GM12878 (cell line): ENCODE measurements at regions not wholly inside any gene's neighbourhood (a gene's known extent, or its start where the extent isn't known, plus 50 kb on each side); places are given as distances from the start of the nearest gene placed in this dataset.

Source experiments
- ATAC-seq: fragments of 200-7000 bp; cut with Tn5 transposase; 3 replicates; pipeline ENCODE4 v1.9.1; 2020; ENCODE audit warnings: mild to moderate bottlenecking, moderate library complexity
- BruUV-seq: library from RNA; stranded (reverse); fragments of 400-500 nt; replicated peaks from 2 replicates; lab custom pipeline; 2021; lab: Mats Ljungman, UMichigan
- CTCF ChIA-PET: fragments of 300-600 bp; sonication (Branson Sonifier 250); formaldehyde crosslinking; extraction: SDS; loops from one replicate; lab custom pipeline; 2021; ENCODE audit warnings: inconsistent platforms; lab: Yijun Ruan, JAX
- POLR2A ChIA-PET: fragments of 350-600 bp; formaldehyde crosslinking; extraction: SDS; loops from one replicate; lab custom pipeline; 2021; ENCODE audit warnings: inconsistent platforms; lab: Charles Lee
- RAD21 ChIA-PET: fragments of 300-600 bp; sonication (Branson Sonifier 250); formaldehyde crosslinking; loops from one replicate; lab custom pipeline; 2023; ENCODE audit warnings: antibody characterized with exemption; ENCODE audit not compliant: unreplicated experiment; lab: Charles Lee
- SMC1A ChIA-PET: fragments of 300-600 bp; sonication (Branson Sonifier 250); formaldehyde crosslinking; loops from one replicate; lab custom pipeline; 2023; ENCODE audit not compliant: unreplicated experiment, uncharacterized antibody; lab: Charles Lee
- DNase-seq: peaks from one replicate; pipeline ENCODE4 v3.0.0-alpha.2; 2011; ENCODE audit warnings: low read depth, low spot score
- FAIRE-seq: peaks from 3 replicates; lab custom pipeline; 2011; peaks lifted over from hg19 to GRCh38; lab: Jason Lieb, UNC
- H2AFZ ChIP-seq: 2 replicates; pipeline ENCODE4 v1.6.0; 2011; ENCODE audit warnings: low read depth, low read length, control low read depth; ENCODE audit not compliant: control insufficient read depth
- H3K27ac ChIP-seq: 2 replicates; pipeline ENCODE4 v1.5.1; 2011; ENCODE audit warnings: control low read depth; ENCODE audit not compliant: control insufficient read depth, insufficient read depth
- H3K27me3 ChIP-seq, 2 experiments: replicated peaks in 1 of 2; 2 replicates each; pipeline versions ENCODE4 v1.6.0 to v1.6.1; 2011; ENCODE audit warnings: low read length in 1 of 2; ENCODE audit not compliant: control insufficient read depth in 2 of 2, insufficient read depth in 2 of 2
- H3K36me3 ChIP-seq, 2 experiments: 2 replicates each; pipeline ENCODE4 v1.5.1; 2011; ENCODE audit warnings: low read length in 1 of 2; ENCODE audit not compliant: control insufficient read depth in 2 of 2, insufficient read depth in 2 of 2
- H3K4me1 ChIP-seq: 2 replicates; pipeline ENCODE4 v1.6.1; 2011; ENCODE audit warnings: mild to moderate bottlenecking, low read length, moderate library complexity, mixed read lengths; ENCODE audit not compliant: control insufficient read depth, insufficient read depth
- H3K4me2 ChIP-seq: 2 replicates; pipeline ENCODE4 v1.6.0; 2011; ENCODE audit warnings: control low read depth; ENCODE audit not compliant: control insufficient read depth, insufficient read depth
- H3K4me3 ChIP-seq: fragments of 200-600 bp; sonication (generic); 2 replicates; pipeline ENCODE4 v1.5.1; 2016
- H3K79me2 ChIP-seq: 2 replicates; pipeline ENCODE4 v1.6.0; 2011; ENCODE audit warnings: low read length; ENCODE audit not compliant: control insufficient read depth, insufficient read depth
- H3K9ac ChIP-seq: 2 replicates; pipeline ENCODE4 v1.8.0; 2011; ENCODE audit warnings: low read length, control low read depth, mixed read lengths; ENCODE audit not compliant: control insufficient read depth, insufficient read depth
- H3K9me3 ChIP-seq: replicated peaks from 3 replicates; pipeline ENCODE4 v1.5.1; 2011; ENCODE audit warnings: mild to moderate bottlenecking, low read length; ENCODE audit not compliant: control insufficient read depth, insufficient read depth
- H4K20me1 ChIP-seq: 2 replicates; pipeline ENCODE4 v1.6.0; 2011; ENCODE audit not compliant: control insufficient read depth, insufficient read depth
- BRCA1 ChIP-seq: IDR thresholded peaks from 2 replicates; pipeline ENCODE4 v1.6.1; 2011; ENCODE audit warnings: low read depth, low read length, improper control_type of control experiment
- CHD4 ChIP-seq: fragments of 200-600 bp; sonication (generic); IDR thresholded peaks from 2 replicates; pipeline ENCODE4 v1.6.1; 2016; ENCODE audit warnings: mild to moderate bottlenecking
- ETV6 ChIP-seq, 2 experiments: fragments of 450-650 bp in 1 of 2; IDR thresholded peaks in 1 of 2; conservative IDR thresholded peaks in 1 of 2; 2 replicates each; pipeline ENCODE4 v1.6.1; 2014; ENCODE audit warnings: antibody characterized with exemption in 1 of 2, borderline replicate concordance in 1 of 2, low read depth in 1 of 2, mild to moderate bottlenecking in 1 of 2, moderate library complexity in 1 of 2
- FOS ChIP-seq: IDR thresholded peaks from 3 replicates; pipeline ENCODE4 v1.6.1; 2011; ENCODE audit warnings: borderline replicate concordance; ENCODE audit not compliant: insufficient read length; ENCODE audit errors: extremely low read depth
- HDGF ChIP-seq: fragments of 450-650 bp; IDR thresholded peaks from 2 replicates; pipeline ENCODE4 v1.6.1; 2016; ENCODE audit warnings: antibody characterized with exemption
- LARP7 ChIP-seq: fragments of 450-650 bp; IDR thresholded peaks from 2 replicates; pipeline ENCODE4 v1.6.1; 2017; ENCODE audit warnings: mild to moderate bottlenecking
- POLR2A ChIP-seq: IDR thresholded peaks from 2 replicates; pipeline ENCODE4 v1.6.1; 2011; ENCODE audit warnings: low read depth, mild to moderate bottlenecking, low read length
- RAD21 ChIP-seq: IDR thresholded peaks from 2 replicates; pipeline ENCODE4 v1.6.1; 2011; ENCODE audit warnings: mild to moderate bottlenecking, low read depth, low read length, moderate library complexity; ENCODE audit not compliant: insufficient read depth
- RBBP5 ChIP-seq: fragments of 200-600 bp; sonication (generic); conservative IDR thresholded peaks from 2 replicates; pipeline ENCODE4 v1.6.1; 2016
- SMAD5 ChIP-seq: IDR thresholded peaks from 2 replicates; pipeline ENCODE4 v1.6.1; 2016; ENCODE audit warnings: antibody characterized with exemption, low read depth
- SREBF2 ChIP-seq: IDR thresholded peaks from 2 replicates; pipeline ENCODE4 v1.6.1; 2012; ENCODE audit warnings: mild to moderate bottlenecking, low read length
- TAF1 ChIP-seq: IDR thresholded peaks from 2 replicates; pipeline ENCODE4 v1.6.1; 2011; ENCODE audit warnings: mild to moderate bottlenecking, low read depth, low read length, borderline replicate concordance
- TCF7 ChIP-seq: IDR thresholded peaks from 2 replicates; pipeline ENCODE4 v1.6.1; 2014; ENCODE audit warnings: antibody characterized with exemption, borderline replicate concordance
- WGBS: methylation state at CpG from one replicate; pipeline ENCODE4 v1.1.6; 2016; ENCODE audit warnings: low lambda C conversion rate; ENCODE audit not compliant: insufficient replicate concordance, insufficient coverage; ENCODE audit errors: missing lambda C conversion rate; 5-methylcytosine and 5-hydroxymethylcytosine counted together
- in situ Hi-C: fragments of 300-500 bp; cut with MboI; formaldehyde crosslinking; loops from 9 replicates; pipeline ENCODE4 v1.14.3; 2018; ENCODE audit warnings: mixed read lengths
- intact Hi-C: fragments of 100-400 bp; cut with micrococcal nuclease; formaldehyde crosslinking; loops from one replicate; pipeline ENCODE4 v1.14.2; 2022; ENCODE audit not compliant: unreplicated experiment
- TF ChIP-seq, protein P1 (sequence below): IDR thresholded peaks from 2 replicates; pipeline ENCODE4 v1.6.1; 2012; ENCODE audit warnings: low read depth, low read length, improper control_type of control experiment
- TF ChIP-seq, protein P2 (sequence below): IDR thresholded peaks from 2 replicates; pipeline ENCODE4 v1.6.1; 2012; ENCODE audit warnings: low read depth, low read length, improper control_type of control experiment

- H3K79me2 ChIP-seq: no peaks in the 10 kb centered on the region
- FAIRE-seq: no peak
- H3K4me3 ChIP-seq: no peak overlapping the region
- H3K27me3 ChIP-seq: no peaks in the 10 kb centered on the region; a peak in 2 of 4 replicates
- TF ChIP-seq, protein P1, sequence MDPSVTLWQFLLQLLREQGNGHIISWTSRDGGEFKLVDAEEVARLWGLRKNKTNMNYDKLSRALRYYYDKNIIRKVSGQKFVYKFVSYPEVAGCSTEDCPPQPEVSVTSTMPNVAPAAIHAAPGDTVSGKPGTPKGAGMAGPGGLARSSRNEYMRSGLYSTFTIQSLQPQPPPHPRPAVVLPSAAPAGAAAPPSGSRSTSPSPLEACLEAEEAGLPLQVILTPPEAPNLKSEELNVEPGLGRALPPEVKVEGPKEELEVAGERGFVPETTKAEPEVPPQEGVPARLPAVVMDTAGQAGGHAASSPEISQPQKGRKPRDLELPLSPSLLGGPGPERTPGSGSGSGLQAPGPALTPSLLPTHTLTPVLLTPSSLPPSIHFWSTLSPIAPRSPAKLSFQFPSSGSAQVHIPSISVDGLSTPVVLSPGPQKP: no peak
- no peak for TF ChIP-seq TCF7
- no peak for TF ChIP-seq ETV6 (conservative IDR thresholded peaks at IDR 0.05 in 1 of 2, IDR thresholded peaks at IDR 0.05 in 1 of 2; ENCODE audit: borderline replicate concordance in 1 of 2, low read depth in 1 of 2)
- no peak for TF ChIP-seq SMAD5
- no peak for TF ChIP-seq HDGF
- no peak for TF ChIP-seq BRCA1
- no peak overlapping the region for H3K27ac ChIP-seq
- 8% methylated on average over 19 of the region's 19 CpGs for WGBS
- no peak overlapping the region for H2AFZ ChIP-seq
- in situ Hi-C loops (no loop called here), intact Hi-C loops (no loop called here)
- H4K20me1 ChIP-seq: no peaks in the 10 kb centered on the region
- H3K4me1 ChIP-seq: no peaks in the 10 kb centered on the region
- no TSS peak for BruUV-seq
- CTCF ChIA-PET: no interaction called here
- DNase-seq: no peak
- POLR2A ChIA-PET: no interaction called here
- H3K4me2 ChIP-seq: no peak overlapping the region
- RAD21 ChIA-PET: no interaction called here
- H3K36me3 ChIP-seq: no peaks in the 10 kb centered on the region; a peak in 1 of 4 replicates
- no peak for ATAC-seq
- SMC1A ChIA-PET: no interaction called here
- no peaks in the 10 kb centered on the region for H3K9me3 ChIP-seq
- H3K9ac ChIP-seq: no peak overlapping the region
Observed at GRCh38 chr11:70671083-70671482, 272.8 kb downstream of the CTTN start.

- no peak for FAIRE-seq
- Histone ChIP-seq H3K27ac (no peak overlapping the region), H3K9ac (no peak overlapping the region), H3K36me3 (no peaks in the 10 kb centered on the region; a peak in 1 of 4 replicates), H3K4me2 (no peak overlapping the region), H2AFZ (no peak overlapping the region), H3K4me1 (no peaks in the 10 kb centered on the region), H3K4me3 (no peak overlapping the region), H3K9me3 (no peaks in the 10 kb centered on the region), H3K27me3 (no peaks in the 10 kb centered on the region; a peak in 2 of 4 replicates), H4K20me1 (no peaks in the 10 kb centered on the region), H3K79me2 (no peaks in the 10 kb centered on the region)
- intact Hi-C loops: no loop called here
- DNase-seq: no peak
- no TSS peak for BruUV-seq
- POLR2A ChIA-PET: no interaction called here
- TF ChIP-seq, protein P2, sequence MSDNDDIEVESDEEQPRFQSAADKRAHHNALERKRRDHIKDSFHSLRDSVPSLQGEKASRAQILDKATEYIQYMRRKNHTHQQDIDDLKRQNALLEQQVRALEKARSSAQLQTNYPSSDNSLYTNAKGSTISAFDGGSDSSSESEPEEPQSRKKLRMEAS: no peak
- TF ChIP-seq CHD4: no peak
- no peak for TF ChIP-seq RAD21
- no peak for TF ChIP-seq RBBP5
- TF ChIP-seq POLR2A: no peak
- no peak for TF ChIP-seq FOS
- TF ChIP-seq SREBF2: no peak
- TF ChIP-seq TAF1: no peak
- TF ChIP-seq LARP7: no peak
- ATAC-seq: no peak
- WGBS: 11% methylated on average over 5 of the region's 5 CpGs
- SMC1A ChIA-PET: no interaction called here
- CTCF ChIA-PET: no interaction called here
- in situ Hi-C loops: no loop called here
- RAD21 ChIA-PET: no interaction called here
Observed at GRCh38 chr11:70671611-70672010, 273.3 kb downstream of the CTTN start.
